HG03175 (cell line): ENCODE measurements at regions not wholly inside any gene's neighbourhood (a gene's known extent, or its start where the extent isn't known, plus 50 kb on each side); places are given as distances from the start of the nearest gene placed in this dataset.
A peak's percentile ranks its signal among the peaks of the same experiment; 100 is the strongest.
"Not testable (repeated sequence)": the region's sequence is repeated elsewhere in the genome, so short reads cannot be mapped to it uniquely, and the experiment has no call there.

Experiments
- ATAC-seq: cut with Tn5 transposase; IDR thresholded peaks from one replicate; pipeline ENCODE4 v1.9.1; 2021; ENCODE audit warnings: mild to moderate bottlenecking, moderate library complexity; ENCODE audit not compliant: unreplicated experiment

GRCh38 chr1:8171751-8172464 is 145.8 kb upstream of the ERRFI1 start:
- no peak for ATAC-seq

DNA sequence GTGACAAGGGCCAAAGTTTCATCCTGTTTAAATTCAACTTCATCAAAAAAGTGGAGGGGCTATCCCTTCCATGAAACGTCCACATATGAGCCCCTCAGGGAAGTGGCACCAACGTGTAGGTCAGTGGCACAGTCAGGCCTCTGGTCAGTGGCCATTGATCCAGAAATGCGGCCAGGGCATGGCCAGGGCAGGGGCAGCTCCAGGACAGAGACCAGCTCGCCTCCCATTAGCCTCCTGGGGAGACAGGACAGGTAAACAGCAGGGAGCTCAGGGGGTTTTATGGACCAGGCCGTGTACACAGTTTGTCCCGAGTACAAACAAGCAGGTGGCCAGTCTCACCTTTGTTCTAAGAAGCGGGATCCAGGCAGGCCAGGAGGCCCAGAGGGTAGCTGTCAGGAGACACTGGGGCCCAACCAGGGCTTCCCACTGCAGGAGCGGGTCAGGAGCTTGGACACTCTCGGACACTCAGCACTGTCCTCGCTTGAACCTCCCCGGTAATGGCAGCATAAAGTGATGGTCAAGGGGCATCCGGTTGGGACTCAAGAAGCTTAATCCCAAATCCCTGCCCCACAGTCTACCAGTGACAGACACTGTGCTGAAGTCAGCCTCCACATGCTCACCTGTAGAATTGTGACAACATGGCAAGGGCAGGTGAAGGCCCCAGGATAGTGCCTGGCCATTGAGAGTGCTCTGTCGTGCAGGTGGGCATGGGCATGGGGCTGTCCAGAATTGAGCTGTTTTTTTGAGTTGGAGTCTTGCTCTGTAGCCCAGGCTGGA is 144.1 kb upstream of the ERRFI1 start:
- ATAC-seq, result peak; percentile 4

GRCh38 chr1:8169364-8170058 is 143.4 kb upstream of the ERRFI1 start:
- peak; percentile 73 for ATAC-seq

- ATAC-seq, result no peak
These were observed 141.8 kb upstream of the ERRFI1 start for GRCh38 chr1:8167936-8168335.

- no peak for ATAC-seq
These were observed 140.3 kb upstream of the ERRFI1 start for GRCh38 chr1:8166406-8166805.

DNA sequence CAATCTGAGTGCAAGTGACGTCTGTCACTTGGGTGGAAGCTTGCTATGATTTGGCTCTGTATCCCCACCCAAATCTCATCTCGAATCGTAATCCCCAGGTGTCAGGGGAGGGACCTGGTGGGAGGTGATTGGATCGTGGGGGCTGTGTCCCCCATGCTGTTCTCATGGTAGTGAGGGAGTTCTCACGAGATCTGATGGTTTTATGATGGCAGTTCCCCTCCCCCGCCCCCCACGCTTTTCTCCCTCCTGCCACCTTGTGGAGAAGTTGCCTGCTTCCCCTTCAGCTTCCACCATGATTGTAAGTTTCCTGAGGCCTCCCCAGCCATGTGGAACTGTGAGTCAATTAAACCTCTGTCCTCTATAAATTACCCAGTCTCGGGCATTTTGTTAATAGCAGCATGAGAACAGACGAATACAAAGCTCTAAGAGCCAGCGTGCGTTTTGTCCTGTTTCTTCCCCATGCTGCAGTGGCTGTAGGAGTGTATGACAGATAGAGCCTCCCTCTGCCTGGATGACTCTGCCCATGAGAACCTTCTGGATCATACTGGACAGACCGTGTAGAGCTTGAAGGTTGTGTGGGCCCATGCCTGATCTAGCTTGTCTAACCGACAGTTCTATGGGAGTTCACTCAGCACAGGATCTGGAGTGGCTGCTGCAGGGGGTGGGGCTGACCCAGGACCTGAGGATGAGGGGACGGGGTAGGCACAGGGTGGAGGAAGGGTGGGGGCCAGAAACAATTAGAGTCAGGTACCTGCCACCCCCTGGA is 139.7 kb upstream of the ERRFI1 start:
- no peak for ATAC-seq

DNA sequence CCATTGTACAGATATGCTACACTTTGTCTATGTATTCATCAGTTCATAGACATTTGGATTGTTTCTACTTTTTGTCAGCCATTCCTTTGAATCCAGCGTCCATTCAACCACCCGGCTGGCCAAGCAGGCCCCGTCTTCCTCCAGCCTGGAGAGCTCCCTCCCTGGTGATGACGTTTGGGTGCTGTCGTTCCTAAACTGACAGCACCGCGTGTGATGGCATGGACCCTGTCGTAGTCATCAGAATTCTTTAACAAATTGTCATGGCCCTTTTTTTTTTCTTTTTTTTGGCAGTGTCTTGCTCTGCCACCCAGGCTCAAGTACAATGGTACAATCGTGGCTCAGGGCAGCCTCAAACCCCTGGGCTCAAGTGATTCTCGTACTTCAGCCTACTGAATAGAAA is 138.6 kb upstream of the ERRFI1 start:
- ATAC-seq, result no peak

DNA sequence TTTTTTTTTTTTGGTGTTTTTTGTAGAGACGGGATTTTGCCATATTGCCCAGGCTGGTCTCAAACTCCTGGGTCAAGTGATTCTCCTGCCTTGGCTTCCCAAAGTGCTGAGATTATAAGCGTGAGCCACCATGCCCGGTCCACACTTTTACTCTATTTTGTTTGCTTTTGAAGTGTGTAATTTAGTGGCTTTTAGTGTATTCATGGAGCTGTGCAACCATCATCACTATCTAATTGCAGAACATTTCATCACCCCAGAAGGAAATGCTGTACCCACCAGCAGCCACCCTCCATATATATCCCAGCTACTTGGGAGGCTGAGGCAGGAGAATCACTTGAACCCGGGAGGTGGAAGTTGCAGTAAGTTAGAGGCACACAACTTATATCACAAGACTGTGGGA is 136.9 kb upstream of the ERRFI1 start:
- ATAC-seq, result no peak

DNA sequence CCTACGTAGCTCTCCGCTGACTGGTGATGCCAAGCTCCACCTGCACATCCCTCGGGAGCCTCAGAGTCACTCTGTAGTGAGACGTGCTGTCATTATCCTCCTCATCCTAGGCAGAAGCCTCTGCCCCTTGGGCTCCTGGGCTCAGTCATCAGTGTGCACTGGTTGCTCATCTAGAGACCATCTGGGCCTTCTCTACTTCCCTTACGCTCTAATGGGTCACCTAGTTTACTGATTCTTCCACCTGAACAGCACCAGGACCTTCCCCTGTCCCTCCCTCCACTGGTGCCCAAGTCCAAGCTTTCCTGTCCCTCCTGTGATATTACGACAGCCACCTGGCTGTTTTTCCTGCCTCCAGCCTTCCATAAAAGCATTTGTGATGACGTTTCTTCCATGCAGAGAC is 136.1 kb upstream of the ERRFI1 start:
- ATAC-seq, result no peak

DNA sequence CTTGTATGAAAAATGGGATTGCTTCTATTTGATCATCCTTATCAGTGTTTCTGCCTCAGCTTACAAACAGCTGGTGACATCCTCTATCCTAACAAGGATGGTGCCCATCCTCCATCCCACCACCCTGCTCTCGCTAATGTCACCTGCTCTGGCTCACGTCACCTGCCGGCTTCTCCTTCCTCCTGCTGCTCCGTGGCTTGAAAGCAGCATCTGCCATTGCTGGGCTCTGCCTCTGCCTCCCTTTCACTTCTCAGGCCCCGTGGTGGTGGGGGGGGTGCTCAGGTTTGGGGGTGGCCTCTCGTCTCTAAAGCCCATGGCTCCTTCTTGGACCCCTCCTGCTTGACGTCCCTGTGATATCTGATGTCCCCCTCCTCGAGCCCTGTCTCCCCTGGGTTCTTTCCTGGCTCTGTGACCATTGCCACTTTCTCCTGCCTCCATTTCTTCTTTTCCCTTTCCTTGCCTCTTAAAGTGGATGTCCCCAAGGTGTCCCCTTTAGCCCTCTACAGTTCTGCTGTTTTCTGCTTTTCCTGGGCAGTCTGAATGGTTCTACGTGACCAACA is 135.5 kb upstream of the ERRFI1 start:
- ATAC-seq, result no peak

DNA sequence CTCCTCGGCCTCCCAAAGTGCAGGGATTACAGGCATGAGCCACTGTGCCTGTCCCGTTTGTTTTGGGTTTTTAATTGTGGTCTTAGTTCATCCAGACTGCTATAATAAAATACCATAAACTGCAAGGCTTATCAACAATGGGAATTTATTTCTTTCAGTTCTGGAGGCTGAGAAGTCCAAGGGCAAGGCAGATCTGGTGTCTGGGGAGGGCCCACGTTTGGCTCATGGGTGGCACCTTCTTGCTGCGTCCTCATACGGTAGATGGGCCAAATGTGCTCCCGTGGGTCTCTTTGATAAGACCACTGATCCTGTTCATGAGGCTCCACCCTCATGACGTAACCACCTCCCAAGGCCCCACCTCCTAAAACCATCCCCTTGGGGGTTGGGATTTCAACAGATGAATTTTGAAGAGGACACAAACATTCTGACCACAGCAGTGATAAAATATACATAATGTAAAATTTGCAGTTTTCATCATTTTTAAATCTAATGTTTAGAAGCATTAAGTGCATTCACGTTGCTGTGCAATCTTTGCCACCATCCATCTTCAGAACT is 133.4 kb upstream of the ERRFI1 start:
- ATAC-seq, result no peak

DNA sequence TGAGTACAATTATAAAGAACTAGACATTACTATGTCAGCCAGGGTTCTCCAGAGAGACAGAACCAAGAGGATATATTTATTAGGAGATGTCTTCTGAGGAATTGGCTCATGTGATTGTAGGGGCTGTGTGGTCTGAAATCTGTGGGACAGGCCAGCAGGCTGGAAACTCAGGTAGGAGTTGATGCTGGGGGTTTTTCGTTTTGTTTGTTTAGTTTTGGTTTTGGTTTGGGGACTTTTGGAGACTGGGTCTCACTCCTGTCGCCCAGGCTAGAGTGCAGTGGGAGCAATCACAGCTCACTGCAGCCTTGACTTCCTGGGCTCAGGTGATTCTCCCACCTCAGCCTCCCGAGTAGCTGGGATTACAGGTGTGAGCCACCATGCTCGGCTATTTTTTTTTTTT is 132.9 kb upstream of the ERRFI1 start:
- no peak for ATAC-seq

DNA sequence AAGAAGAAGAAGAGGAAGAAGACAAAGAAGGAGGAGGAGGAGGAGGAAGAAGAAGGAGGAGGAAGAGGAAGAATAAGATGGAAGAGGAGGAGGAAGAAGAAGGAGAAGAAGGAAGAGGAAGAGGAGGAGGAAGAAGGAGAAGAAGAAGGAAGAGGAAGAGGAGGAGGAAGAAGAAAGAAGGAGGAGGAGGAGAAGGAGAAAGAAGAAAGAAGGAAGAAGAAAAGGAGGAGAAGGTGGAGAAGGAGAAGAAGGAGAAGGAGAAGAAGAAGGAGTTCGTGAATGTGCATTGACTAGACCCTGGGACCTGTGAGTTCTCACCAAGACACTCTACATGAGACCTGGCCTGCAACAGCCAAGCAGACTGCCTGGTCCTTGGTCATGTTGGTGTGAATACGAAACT is 131.7 kb upstream of the ERRFI1 start:
- no peak for ATAC-seq

GRCh38 chr1:8155528-8156186 is 129.5 kb upstream of the ERRFI1 start:
- no peak for ATAC-seq

- ATAC-seq, result no peak
These were observed 128.5 kb upstream of the ERRFI1 start for GRCh38 chr1:8154621-8155052.

DNA sequence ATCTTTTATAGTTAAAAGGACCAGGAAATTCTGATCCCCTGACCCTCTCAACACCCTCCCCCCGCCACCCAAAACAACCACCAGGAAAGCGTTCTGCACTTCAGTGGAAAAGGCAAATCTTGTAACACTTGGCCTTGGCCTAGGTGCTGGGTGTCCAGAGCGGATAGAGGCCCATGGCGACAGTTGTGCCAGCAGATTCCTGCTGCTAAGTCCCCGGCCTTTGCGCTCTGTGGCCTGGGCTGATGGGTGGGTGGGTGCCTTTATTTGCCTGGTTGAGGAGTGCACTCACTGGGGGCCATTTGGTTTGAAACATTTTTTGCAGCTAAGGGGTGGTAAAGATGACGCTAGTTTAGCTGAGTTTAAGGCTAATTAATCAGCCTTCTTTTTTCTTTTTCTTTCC is 127.9 kb upstream of the ERRFI1 start:
- ATAC-seq, result no peak

GRCh38 chr1:8152731-8153702 is 126.9 kb upstream of the ERRFI1 start:
- ATAC-seq, result no peak

GRCh38 chr1:8151647-8152046 is 125.5 kb upstream of the ERRFI1 start:
- no peak for ATAC-seq

GRCh38 chr1:8149756-8150155 is 123.6 kb upstream of the ERRFI1 start:
- ATAC-seq, result not testable (repeated sequence)
